ENCODE measurements at regions not wholly inside any gene's neighbourhood (a gene's known extent, or its start where the extent isn't known, plus 50 kb on each side); places are given as distances from the start of the nearest gene placed in this dataset.

DNA sequence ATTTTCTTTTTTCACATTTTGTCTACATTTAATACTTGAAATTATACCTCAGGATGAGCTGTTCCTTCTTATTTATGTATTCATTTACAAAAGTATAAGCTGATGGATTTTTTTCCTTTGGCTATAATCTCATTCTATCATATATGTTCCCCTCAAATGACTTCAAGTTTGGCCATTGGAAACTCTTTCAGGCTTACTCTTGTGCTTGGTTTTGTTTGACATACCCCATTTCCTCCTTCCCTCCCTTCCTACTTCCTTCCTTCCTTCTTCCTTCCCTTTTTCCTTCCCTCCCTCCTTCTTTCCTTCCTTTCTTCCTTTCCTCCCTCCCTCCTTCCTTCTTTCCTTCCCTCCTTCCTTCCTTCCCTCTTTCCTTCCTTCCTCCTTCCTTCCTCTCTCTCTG is 697.1 kb upstream of the ARPP21 start:
- no peak for TF ChIP-seq POLR2AphosphoS5 (IDR thresholded peaks at IDR 0.05; ENCODE audit: low read depth, low read length)
- no peak for TF ChIP-seq POLR2A (IDR thresholded peaks at IDR 0.05; ENCODE audit: low read depth, low read length)
- TF ChIP-seq TAF1 (IDR thresholded peaks at IDR 0.05; ENCODE audit: low read depth, low read length): no peak
